ENCODE measurements at regions not wholly inside any gene's neighbourhood (a gene's known extent, or its start where the extent isn't known, plus 50 kb on each side); places are given as distances from the start of the nearest gene placed in this dataset.

GRCh38 chr16:22727285-22728166, 86.4 kb upstream of the HS3ST2 start:
- TF ChIP-seq, protein P1, sequence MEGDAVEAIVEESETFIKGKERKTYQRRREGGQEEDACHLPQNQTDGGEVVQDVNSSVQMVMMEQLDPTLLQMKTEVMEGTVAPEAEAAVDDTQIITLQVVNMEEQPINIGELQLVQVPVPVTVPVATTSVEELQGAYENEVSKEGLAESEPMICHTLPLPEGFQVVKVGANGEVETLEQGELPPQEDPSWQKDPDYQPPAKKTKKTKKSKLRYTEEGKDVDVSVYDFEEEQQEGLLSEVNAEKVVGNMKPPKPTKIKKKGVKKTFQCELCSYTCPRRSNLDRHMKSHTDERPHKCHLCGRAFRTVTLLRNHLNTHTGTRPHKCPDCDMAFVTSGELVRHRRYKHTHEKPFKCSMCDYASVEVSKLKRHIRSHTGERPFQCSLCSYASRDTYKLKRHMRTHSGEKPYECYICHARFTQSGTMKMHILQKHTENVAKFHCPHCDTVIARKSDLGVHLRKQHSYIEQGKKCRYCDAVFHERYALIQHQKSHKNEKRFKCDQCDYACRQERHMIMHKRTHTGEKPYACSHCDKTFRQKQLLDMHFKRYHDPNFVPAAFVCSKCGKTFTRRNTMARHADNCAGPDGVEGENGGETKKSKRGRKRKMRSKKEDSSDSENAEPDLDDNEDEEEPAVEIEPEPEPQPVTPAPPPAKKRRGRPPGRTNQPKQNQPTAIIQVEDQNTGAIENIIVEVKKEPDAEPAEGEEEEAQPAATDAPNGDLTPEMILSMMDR (IDR thresholded peaks at IDR 0.05), result no peak
- TF ChIP-seq POLR2A (IDR thresholded peaks at IDR 0.05), result no peak

Measured in esophagus squamous epithelium (tissue), 4 donors.